HG03521 (cell line): ENCODE measurements at regions not wholly inside any gene's neighbourhood (a gene's known extent, or its start where the extent isn't known, plus 50 kb on each side); places are given as distances from the start of the nearest gene placed in this dataset.
A peak's percentile ranks its signal among the peaks of the same experiment; 100 is the strongest.

ENCODE experiments used
- ATAC-seq: cut with Tn5 transposase; IDR thresholded peaks from one replicate; pipeline ENCODE4 v1.9.1; 2021; ENCODE audit warnings: mild to moderate bottlenecking, moderate library complexity; ENCODE audit not compliant: unreplicated experiment

GRCh38 chr11:80432057-80432456 is 991.2 kb upstream of the TENM4 start:
- no peak for ATAC-seq

- no peak for ATAC-seq
Observed at GRCh38 chr11:80424012-80424695, 983.3 kb upstream of the TENM4 start.

GRCh38 chr11:80420374-80420773 is 979.5 kb upstream of the TENM4 start:
- no peak for ATAC-seq

- ATAC-seq: no peak
Observed at GRCh38 chr11:80417681-80418080, 976.9 kb upstream of the TENM4 start.

GRCh38 chr11:80415580-80415979 is 974.8 kb upstream of the TENM4 start:
- no peak for ATAC-seq

GRCh38 chr11:80414181-80415165 is 973.6 kb upstream of the TENM4 start:
- no peak for ATAC-seq

GRCh38 chr11:80412604-80413003 is 971.8 kb upstream of the TENM4 start:
- ATAC-seq: no peak

GRCh38 chr11:80393210-80393609 is 952.4 kb upstream of the TENM4 start:
- ATAC-seq: no peak

GRCh38 chr11:80390505-80390904 is 949.7 kb upstream of the TENM4 start:
- no peak for ATAC-seq

- no peak for ATAC-seq
Observed at GRCh38 chr11:80388536-80388935, 947.7 kb upstream of the TENM4 start.

GRCh38 chr11:80388130-80388529 is 947.3 kb upstream of the TENM4 start:
- no peak for ATAC-seq

GRCh38 chr11:80383655-80384054 is 942.8 kb upstream of the TENM4 start:
- ATAC-seq: no peak

GRCh38 chr11:80379620-80380278 is 938.9 kb upstream of the TENM4 start:
- no peak for ATAC-seq

- no peak for ATAC-seq
Observed at GRCh38 chr11:80371931-80372330, 931.1 kb upstream of the TENM4 start.

- ATAC-seq: no peak
Observed at GRCh38 chr11:80365980-80366379, 925.1 kb upstream of the TENM4 start.

- ATAC-seq: peak; percentile 64
Observed at GRCh38 chr11:80365076-80365725, 924.4 kb upstream of the TENM4 start.

GRCh38 chr11:80362563-80363340 is 921.9 kb upstream of the TENM4 start:
- ATAC-seq: no peak

- no peak for ATAC-seq
Observed at GRCh38 chr11:80355251-80355650, 914.4 kb upstream of the TENM4 start.

GRCh38 chr11:80350541-80350940 is 909.7 kb upstream of the TENM4 start:
- ATAC-seq: no peak

GRCh38 chr11:80349997-80350396 is 909.2 kb upstream of the TENM4 start:
- no peak for ATAC-seq
